Thoracic aorta (tissue), 2 donors: ENCODE measurements at regions not wholly inside any gene's neighbourhood (a gene's known extent, or its start where the extent isn't known, plus 50 kb on each side); places are given as distances from the start of the nearest gene placed in this dataset.

Experiments
- ATAC-seq: fragments of 150-250 bp; one replicate; pipeline ENCODE4 v1.8.0; 2017; ENCODE audit warnings: low read depth; ENCODE audit not compliant: insufficient number of reproducible peaks, low FRiP score
- DNase-seq: peaks from one replicate; pipeline ENCODE4 v3.0.0-alpha.2; 2020; ENCODE audit warnings: low spot score
- H3K27ac ChIP-seq, 2 donors: fragments of 200-600 bp; sonication (generic); 1 replicate in 1 of 2; 2 replicates in 1 of 2; pipeline ENCODE4 v1.5.1; 2016; ENCODE audit warnings: mild to moderate bottlenecking in 2 of 2, moderate library complexity in 2 of 2
- H3K27me3 ChIP-seq: fragments of 200-600 bp; sonication (generic); replicated peaks from 2 replicates; pipeline ENCODE4 v1.6.0; 2016; ENCODE audit warnings: mild to moderate bottlenecking; ENCODE audit not compliant: insufficient read depth
- H3K36me3 ChIP-seq: fragments of 200-600 bp; sonication (generic); one replicate; pipeline ENCODE4 v1.5.1; 2016
- H3K4me1 ChIP-seq, 2 donors: fragments of 200-600 bp; sonication (generic); 1 replicate in 1 of 2; 2 replicates in 1 of 2; pipeline versions ENCODE4 v1.5.1 to v1.6.0; 2016; ENCODE audit warnings: low read depth in 2 of 2, mild to moderate bottlenecking in 1 of 2; ENCODE audit not compliant: control insufficient read depth in 1 of 2
- H3K4me3 ChIP-seq: fragments of 200-600 bp; sonication (generic); 2 replicates; pipeline ENCODE4 v1.5.1; 2016; ENCODE audit warnings: mild to moderate bottlenecking
- H3K9me3 ChIP-seq: fragments of 200-600 bp; sonication (generic); 2 replicates; pipeline ENCODE4 v1.5.1; 2016
- CTCF ChIP-seq: fragments of 200-600 bp; sonication (generic); IDR thresholded peaks from one replicate; pipeline ENCODE4 v1.5.1; 2019; ENCODE audit warnings: antibody characterized with exemption

DNA sequence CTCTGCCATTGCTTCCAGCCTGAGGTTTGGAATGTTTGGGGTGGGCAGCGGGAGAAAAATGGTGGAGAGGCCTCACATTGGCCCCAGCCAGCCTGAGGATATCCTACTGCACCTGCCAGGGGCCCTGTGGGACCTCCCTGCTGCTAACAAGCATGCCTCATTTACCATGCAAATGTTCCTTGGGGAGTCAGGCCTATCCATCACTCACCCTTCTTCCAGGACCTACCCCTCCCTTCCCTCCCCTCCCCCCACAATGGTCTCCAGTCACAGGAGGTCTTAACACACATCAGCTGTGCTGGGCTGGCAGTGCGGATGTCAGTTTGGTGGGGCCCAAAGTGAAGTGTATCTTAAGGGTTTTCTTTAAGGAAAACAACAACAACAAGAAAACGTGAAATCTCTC is 139.2 kb downstream of the SHOX start:
- Histone ChIP-seq H3K4me3 (no peak overlapping the region), H3K27me3 (no peaks in the 10 kb centered on the region), H3K36me3 (no peaks in the 10 kb centered on the region), H3K9me3 (no peaks in the 10 kb centered on the region), H3K4me1 (no peaks in the 10 kb centered on the region), H3K27ac (no peak overlapping the region)
- ATAC-seq (no peak), DNase-seq (no peak)
- no peak for TF ChIP-seq CTCF

DNA sequence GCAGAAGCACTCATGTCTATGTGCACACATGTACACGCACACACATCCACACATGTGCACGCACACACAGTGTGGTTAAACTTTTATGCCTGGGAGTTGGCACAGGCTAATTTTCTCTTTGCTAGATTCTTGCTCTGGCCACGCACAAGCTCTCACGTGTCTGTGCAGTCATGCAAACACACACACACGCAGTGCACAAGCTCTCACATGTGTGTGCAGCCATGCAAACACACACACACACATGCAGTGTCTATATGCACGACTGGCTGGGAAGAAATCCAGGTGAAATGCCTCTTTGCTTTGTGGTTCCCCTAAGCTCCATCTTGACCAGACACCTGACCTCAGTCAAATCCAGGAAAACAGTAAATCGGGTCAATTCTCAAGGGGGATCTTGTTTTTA is 138.0 kb downstream of the SHOX start:
- no peak for DNase-seq
- ATAC-seq: no peak
- H3K4me3 ChIP-seq: no peak overlapping the region
- H3K4me1 ChIP-seq: no peaks in the 10 kb centered on the region
- H3K36me3 ChIP-seq: no peaks in the 10 kb centered on the region
- H3K9me3 ChIP-seq: no peaks in the 10 kb centered on the region
- H3K27me3 ChIP-seq: no peaks in the 10 kb centered on the region
- no peak for TF ChIP-seq CTCF
- H3K27ac ChIP-seq: no peak overlapping the region

GRCh38 chrX:758917-759316 is 128.3 kb downstream of the SHOX start:
- Histone ChIP-seq H3K4me3 (no peak overlapping the region), H3K4me1 (no peaks in the 10 kb centered on the region), H3K36me3 (no peaks in the 10 kb centered on the region), H3K27ac (no peak overlapping the region), H3K9me3 (no peaks in the 10 kb centered on the region), H3K27me3 (no peaks in the 10 kb centered on the region)
- TF ChIP-seq CTCF: no peak
- DNase-seq: no peak
- no peak for ATAC-seq

DNA sequence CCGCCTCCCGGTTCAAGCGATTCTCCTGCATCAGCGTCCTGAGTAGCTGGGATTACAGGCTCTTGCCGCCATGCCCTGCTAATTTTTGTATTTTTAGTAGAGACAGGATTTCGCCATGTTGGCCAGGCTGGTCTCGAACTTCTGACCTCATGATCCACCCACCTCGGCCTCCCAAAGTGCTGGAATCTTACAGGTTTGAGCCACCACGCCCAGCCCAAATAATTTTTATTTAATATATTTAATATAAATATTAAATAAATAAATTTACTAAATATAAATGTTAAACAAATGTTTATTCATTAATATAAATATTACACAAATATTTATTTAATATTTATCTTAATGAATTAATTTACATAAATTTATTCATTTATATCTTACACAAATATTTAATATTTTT is 120.2 kb downstream of the SHOX start:
- ATAC-seq: no peak
- Histone ChIP-seq H3K4me3 (no peak overlapping the region), H3K4me1 (no peaks in the 10 kb centered on the region), H3K36me3 (no peaks in the 10 kb centered on the region), H3K27ac (no peak overlapping the region), H3K27me3 (no peaks in the 10 kb centered on the region), H3K9me3 (no peaks in the 10 kb centered on the region)
- DNase-seq: no peak
- TF ChIP-seq CTCF: no peak

DNA sequence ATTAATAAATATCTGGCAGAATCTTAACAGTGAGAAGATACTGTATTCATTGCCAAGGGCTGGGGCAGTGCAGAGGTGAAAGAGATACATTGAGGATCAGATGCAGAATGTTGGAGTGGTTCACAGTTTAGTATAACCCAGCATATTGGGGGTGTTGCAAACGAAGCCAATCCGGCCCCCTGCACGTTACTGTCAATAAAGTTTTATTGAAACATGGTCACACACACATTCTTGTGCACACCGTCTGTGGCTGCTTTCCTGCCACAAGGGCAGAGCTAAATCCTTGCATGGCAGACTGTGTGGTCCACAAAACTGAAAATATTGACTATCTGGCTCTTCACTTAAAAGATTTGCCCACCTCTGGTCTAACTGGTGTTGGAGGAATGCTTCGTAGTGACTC is 119.7 kb downstream of the SHOX start:
- no peak for TF ChIP-seq CTCF
- H3K27me3 ChIP-seq: no peaks in the 10 kb centered on the region
- H3K4me3 ChIP-seq: no peak overlapping the region
- H3K9me3 ChIP-seq: no peaks in the 10 kb centered on the region
- ATAC-seq: no peak
- DNase-seq: no peak
- no peak overlapping the region for H3K27ac ChIP-seq
- no peaks in the 10 kb centered on the region for H3K4me1 ChIP-seq
- H3K36me3 ChIP-seq: no peaks in the 10 kb centered on the region
